Pons (tissue), 1 donor: ENCODE measurements at regions not wholly inside any gene's neighbourhood (a gene's known extent, or its start where the extent isn't known, plus 50 kb on each side); places are given as distances from the start of the nearest gene placed in this dataset.

Source experiments
- DNase-seq: peaks from one replicate; pipeline ENCODE4 v3.0.0-alpha.2; 2016; ENCODE audit warnings: low spot score

- no peak for DNase-seq
Observed at GRCh38 chr5:68711293-68712200, 382.3 kb upstream of the SLC30A5 start.

- DNase-seq = no peak
Observed at GRCh38 chr5:68714810-68715209, 379.0 kb upstream of the SLC30A5 start.

GRCh38 chr5:68720884-68721610 lies 372.8 kb upstream of the SLC30A5 start:
- DNase-seq = no peak

GRCh38 chr5:68722357-68722756 lies 371.5 kb upstream of the SLC30A5 start:
- DNase-seq = no peak

GRCh38 chr5:68725905-68726683 lies 367.7 kb upstream of the SLC30A5 start:
- DNase-seq = no peak

- DNase-seq = no peak
Observed at GRCh38 chr5:68727931-68728330, 365.9 kb upstream of the SLC30A5 start.

- no peak for DNase-seq
Observed at GRCh38 chr5:68729678-68730077, 364.1 kb upstream of the SLC30A5 start.

- peak; percentile 95 for DNase-seq
Observed at GRCh38 chr5:68730220-68730978, 363.4 kb upstream of the SLC30A5 start.

GRCh38 chr5:68730979-68731654 lies 362.7 kb upstream of the SLC30A5 start:
- no peak for DNase-seq

GRCh38 chr5:68732251-68732650 lies 361.6 kb upstream of the SLC30A5 start:
- DNase-seq = no peak

GRCh38 chr5:68734781-68735180 lies 359.0 kb upstream of the SLC30A5 start:
- DNase-seq = no peak

- DNase-seq = no peak
Observed at GRCh38 chr5:68738236-68738635, 355.6 kb upstream of the SLC30A5 start.

- DNase-seq = no peak
Observed at GRCh38 chr5:68738841-68739240, 355.0 kb upstream of the SLC30A5 start.

GRCh38 chr5:68739752-68740151 lies 354.1 kb upstream of the SLC30A5 start:
- no peak for DNase-seq

GRCh38 chr5:68740226-68740910 lies 353.4 kb upstream of the SLC30A5 start:
- no peak for DNase-seq

GRCh38 chr5:68744206-68744605 lies 349.6 kb upstream of the SLC30A5 start:
- no peak for DNase-seq

GRCh38 chr5:68745448-68745847 lies 348.4 kb upstream of the SLC30A5 start:
- peak; percentile 29 for DNase-seq

GRCh38 chr5:68746220-68746619 lies 347.6 kb upstream of the SLC30A5 start:
- no peak for DNase-seq

- DNase-seq = no peak
Observed at GRCh38 chr5:68746643-68747420, 347.0 kb upstream of the SLC30A5 start.

GRCh38 chr5:68747521-68747920 lies 346.3 kb upstream of the SLC30A5 start:
- DNase-seq = no peak
